ENCODE measurements at regions not wholly inside any gene's neighbourhood (a gene's known extent, or its start where the extent isn't known, plus 50 kb on each side); places are given as distances from the start of the nearest gene placed in this dataset.

GRCh38 chr5:91477408-91477807, 94.3 kb upstream of the ARRDC3 start:
- H3K4me3 ChIP-seq = no peak overlapping the region
- 0 out of 2 replicates have a peak, but pooled peaks cover 6% of the 10 kb centered on the region for H3K9me2 ChIP-seq (ENCODE audit: insufficient read depth)
- H3K4me2 ChIP-seq = no peak overlapping the region
- no peaks in the 10 kb centered on the region for H3K36me3 Mint-ChIP-seq (ENCODE audit: low read depth)
- no peak overlapping the region for H3K27ac ChIP-seq (ENCODE audit: low read depth)
- H3F3A ChIP-seq (replicated peaks; ENCODE audit: low read depth) = no peaks in the 10 kb centered on the region
- no peak overlapping the region for H3K27ac Mint-ChIP-seq
- H4K20me1 ChIP-seq (replicated peaks; ENCODE audit: insufficient read depth) = no peaks in the 10 kb centered on the region
- no peak for DNase-seq (ENCODE audit: low spot score)
- no peak overlapping the region for H3K4me3 Mint-ChIP-seq
- H3K4me1 Mint-ChIP-seq = no peaks in the 10 kb centered on the region
- H3K27me3 ChIP-seq (ENCODE audit: insufficient read depth) = no peaks in the 10 kb centered on the region
- ATAC-seq = no peak
- no peaks in the 10 kb centered on the region for H3K27me3 Mint-ChIP-seq (ENCODE audit: insufficient read depth, low read depth, poor library complexity)
- H3K9me3 Mint-ChIP-seq = no peaks in the 10 kb centered on the region
- no peaks in the 10 kb centered on the region for H3K36me3 ChIP-seq (ENCODE audit: insufficient read depth)
- H2AFZ ChIP-seq = no peak overlapping the region
- H3K4me1 ChIP-seq (ENCODE audit: insufficient read depth) = no peaks in the 10 kb centered on the region
- no peaks in the 10 kb centered on the region for H3K79me2 ChIP-seq (replicated peaks; ENCODE audit: insufficient read depth)
- no peak for TF ChIP-seq ZNF114 (CRISPR knock-in tag; IDR thresholded peaks at IDR 0.05)
- no peak for TF ChIP-seq JUNB (IDR thresholded peaks at IDR 0.05; ENCODE audit: unreplicated experiment)
- TF ChIP-seq ZNF462 (CRISPR knock-in tag; IDR thresholded peaks at IDR 0.05) = no peak
- no peak for TF ChIP-seq NANOG (IDR thresholded peaks at IDR 0.05; ENCODE audit: borderline replicate concordance)
- TF ChIP-seq ETS1 (IDR thresholded peaks at IDR 0.05) = no peak
- no peak for TF ChIP-seq CTCF (conservative IDR thresholded peaks at IDR 0.05; ENCODE audit: low read depth in 2 of 2)
- TF ChIP-seq EZH2 (IDR thresholded peaks at IDR 0.05; ENCODE audit: low read depth, unreplicated experiment) = no peak

All from GM23338 (cell line).